LNCaP clone FGC (cell line): ENCODE measurements at regions not wholly inside any gene's neighbourhood (a gene's known extent, or its start where the extent isn't known, plus 50 kb on each side); places are given as distances from the start of the nearest gene placed in this dataset.

ENCODE experiments used
- DNase-seq: peaks from one replicate; pipeline ENCODE4 v3.0.0-alpha.2; 2011; ENCODE audit warnings: low read depth
- H3K4me3 ChIP-seq: 2 replicates; pipeline ENCODE4 v1.5.1; 2011; ENCODE audit warnings: mild to moderate bottlenecking, low read depth, low read length, control low read depth
- TF ChIP-seq, protein P1 (sequence below): IDR thresholded peaks from 2 replicates; pipeline ENCODE4 v1.5.1; 2012; ENCODE audit warnings: mild to moderate bottlenecking; ENCODE audit not compliant: control insufficient read depth, insufficient read depth; ENCODE audit errors: extremely low read depth

DNA sequence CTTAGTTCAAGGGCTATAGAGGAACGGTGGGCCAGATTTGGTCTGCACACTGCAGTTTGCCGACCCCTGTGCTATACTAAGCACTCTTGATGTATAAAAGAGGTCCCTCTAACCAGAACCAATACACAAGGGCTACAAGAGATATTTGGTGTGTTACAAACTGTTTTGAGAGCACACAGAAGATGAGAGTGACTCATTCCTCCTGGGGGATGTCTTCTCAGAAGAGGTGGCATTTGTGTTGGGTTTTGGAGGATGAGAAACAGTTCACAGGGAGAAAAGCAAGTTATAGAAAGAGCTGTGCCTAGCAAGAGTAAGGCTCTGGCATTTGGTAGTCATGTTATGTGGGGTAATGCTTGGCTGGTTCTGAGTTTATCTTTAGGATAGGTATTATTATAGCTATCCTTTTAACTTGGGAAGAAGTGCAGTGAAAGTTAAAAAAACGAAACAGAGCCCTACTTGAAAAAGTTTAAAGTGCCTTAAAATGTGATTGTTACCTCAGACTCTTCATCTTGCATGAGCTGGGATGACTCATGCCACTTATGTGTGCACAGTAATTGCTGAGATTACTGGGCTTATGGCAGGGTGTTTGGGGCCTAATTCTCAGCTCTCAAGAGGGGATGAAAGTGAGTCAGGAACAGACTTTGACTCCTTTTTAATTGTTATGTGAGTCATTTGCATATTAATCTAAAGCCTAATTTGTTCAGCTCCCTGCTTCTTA, 160.4 kb downstream of the KIF20B start:
- no peak for DNase-seq
- H3K4me3 ChIP-seq = no peak overlapping the region
- TF ChIP-seq, protein P1, sequence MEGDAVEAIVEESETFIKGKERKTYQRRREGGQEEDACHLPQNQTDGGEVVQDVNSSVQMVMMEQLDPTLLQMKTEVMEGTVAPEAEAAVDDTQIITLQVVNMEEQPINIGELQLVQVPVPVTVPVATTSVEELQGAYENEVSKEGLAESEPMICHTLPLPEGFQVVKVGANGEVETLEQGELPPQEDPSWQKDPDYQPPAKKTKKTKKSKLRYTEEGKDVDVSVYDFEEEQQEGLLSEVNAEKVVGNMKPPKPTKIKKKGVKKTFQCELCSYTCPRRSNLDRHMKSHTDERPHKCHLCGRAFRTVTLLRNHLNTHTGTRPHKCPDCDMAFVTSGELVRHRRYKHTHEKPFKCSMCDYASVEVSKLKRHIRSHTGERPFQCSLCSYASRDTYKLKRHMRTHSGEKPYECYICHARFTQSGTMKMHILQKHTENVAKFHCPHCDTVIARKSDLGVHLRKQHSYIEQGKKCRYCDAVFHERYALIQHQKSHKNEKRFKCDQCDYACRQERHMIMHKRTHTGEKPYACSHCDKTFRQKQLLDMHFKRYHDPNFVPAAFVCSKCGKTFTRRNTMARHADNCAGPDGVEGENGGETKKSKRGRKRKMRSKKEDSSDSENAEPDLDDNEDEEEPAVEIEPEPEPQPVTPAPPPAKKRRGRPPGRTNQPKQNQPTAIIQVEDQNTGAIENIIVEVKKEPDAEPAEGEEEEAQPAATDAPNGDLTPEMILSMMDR = no peak

DNA sequence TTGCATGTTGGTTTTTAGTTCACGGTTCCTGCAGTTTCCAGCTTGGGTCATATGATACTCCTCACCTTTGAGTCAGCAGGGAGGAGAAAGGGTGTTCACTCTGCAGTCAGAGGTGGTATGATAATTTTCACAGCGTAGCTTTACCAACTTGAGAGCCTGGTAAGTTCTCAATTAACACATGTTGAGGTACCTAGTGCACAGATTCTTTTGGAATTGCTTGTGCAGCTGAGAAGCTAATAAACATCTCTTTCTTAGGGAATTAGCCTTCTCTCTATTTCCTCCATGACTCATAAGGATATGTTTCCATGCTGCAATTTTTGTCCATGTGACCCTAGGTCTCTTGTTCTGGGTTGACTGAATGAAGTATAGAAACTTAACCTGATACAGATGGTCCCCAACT, 166.6 kb downstream of the KIF20B start:
- no peak overlapping the region for H3K4me3 ChIP-seq
- TF ChIP-seq, protein P1 = no peak
- DNase-seq = no peak

- TF ChIP-seq, protein P1 = no peak
- no peak for DNase-seq
- no peak overlapping the region for H3K4me3 ChIP-seq
Observed at GRCh38 chr10:89869180-89869579, 167.8 kb downstream of the KIF20B start.

DNA sequence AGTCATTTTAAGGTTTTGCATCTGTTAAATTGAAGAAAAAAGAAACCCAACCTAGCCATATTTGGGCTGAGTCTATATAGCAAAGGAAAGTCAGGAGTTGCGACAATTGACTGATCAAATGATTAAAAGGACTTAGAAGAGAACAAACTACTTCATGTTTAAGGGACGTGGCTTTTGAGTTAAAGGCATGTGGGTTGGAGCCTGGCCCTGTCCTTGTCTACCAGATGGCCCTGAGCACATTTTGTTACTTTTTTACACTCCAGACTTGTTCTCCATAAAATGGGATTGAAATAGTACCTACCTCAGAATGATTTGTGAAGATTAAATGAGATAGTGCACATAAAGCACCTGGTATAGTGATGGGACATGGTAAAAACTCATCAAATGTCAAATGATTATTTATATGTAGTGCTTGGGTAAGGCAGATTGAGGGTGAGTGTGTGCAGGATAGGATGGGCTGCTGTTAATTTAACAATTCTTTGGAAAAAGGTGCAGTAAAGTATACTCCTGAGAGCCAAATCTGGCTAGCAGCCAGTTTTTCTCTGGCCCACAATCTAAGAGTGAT, 168.3 kb downstream of the KIF20B start:
- no peak for DNase-seq
- TF ChIP-seq, protein P1 = no peak
- H3K4me3 ChIP-seq = no peak overlapping the region

GRCh38 chr10:89870936-89871335, 169.5 kb downstream of the KIF20B start:
- no peak overlapping the region for H3K4me3 ChIP-seq
- no peak for DNase-seq
- TF ChIP-seq, protein P1 = no peak

DNA sequence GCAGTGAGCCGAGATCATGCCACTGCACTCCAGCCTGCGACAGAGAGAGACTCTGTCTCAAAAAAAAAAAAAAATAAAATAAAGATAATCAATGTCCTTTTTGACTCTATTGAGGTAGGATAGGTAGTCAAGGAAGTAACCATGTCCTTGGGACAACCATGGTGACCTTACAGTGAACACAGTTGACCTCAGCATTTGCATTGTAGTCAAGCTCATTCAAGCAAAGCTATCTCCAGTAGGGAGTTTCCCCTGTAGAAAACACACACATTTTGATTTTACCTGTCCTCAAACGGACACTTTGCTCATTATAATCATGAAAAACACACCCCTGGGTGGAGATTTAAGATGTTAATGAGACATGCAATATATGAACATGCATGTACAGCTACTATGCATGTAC, 171.7 kb downstream of the KIF20B start:
- H3K4me3 ChIP-seq = no peak overlapping the region
- DNase-seq = no peak
- TF ChIP-seq, protein P1 = no peak

GRCh38 chr10:89875557-89875956, 174.2 kb downstream of the KIF20B start:
- TF ChIP-seq, protein P1 = no peak
- DNase-seq = no peak
- H3K4me3 ChIP-seq = no peak overlapping the region
